ENCODE measurements at regions not wholly inside any gene's neighbourhood (a gene's known extent, or its start where the extent isn't known, plus 50 kb on each side); places are given as distances from the start of the nearest gene placed in this dataset.

GRCh38 chr4:141575884-141576283, 60.5 kb upstream of the IL15 start:
- ChIA-PET CTCF (no interaction called here), POLR2A (no interaction called here)
- H3K79me2 ChIP-seq (ENCODE audit: control insufficient read depth, insufficient read depth, low read length): no peaks in the 10 kb centered on the region
- dilution Hi-C loops (cut with MboI; ENCODE audit: extremely low pct_ligation_motif_present, low sequenced_read_pairs) (no loop called here), intact Hi-C loops (cut with micrococcal nuclease) (no loop called here)
- no TSS peak for BruUV-seq (replicated peaks)
- FAIRE-seq: no peak
- H4K20me1 ChIP-seq (replicated peaks; ENCODE audit: control insufficient read depth, extremely low read depth, insufficient read depth, low read length): no peaks in the 10 kb centered on the region
- H3K4me2 ChIP-seq (ENCODE audit: insufficient read depth, low read length): no peak overlapping the region
- no peak for TF ChIP-seq GATA2 (IDR thresholded peaks at IDR 0.05; ENCODE audit: insufficient read depth, insufficient read length, low read depth, low read length)
- no peak for TF ChIP-seq CTCF (IDR thresholded peaks at IDR 0.05; ENCODE audit: extremely low read depth in 1 of 2, insufficient read depth in 1 of 2, low read depth in 1 of 2, low read length in 2 of 2)
- no peak for TF ChIP-seq POLR2AphosphoS5 (IDR thresholded peaks at IDR 0.05; ENCODE audit: insufficient read depth, low read depth, low read length)
- no peak for TF ChIP-seq MYC (IDR thresholded peaks at IDR 0.05; ENCODE audit: low read depth, low read length)
- no peak for TF ChIP-seq FOS (IDR thresholded peaks at IDR 0.05; ENCODE audit: borderline replicate concordance, insufficient read depth, low read length)
- TF ChIP-seq POLR2A (IDR thresholded peaks at IDR 0.05; ENCODE audit: low read depth, low read length): no peak
- no peak for TF ChIP-seq EZH2 (IDR thresholded peaks at IDR 0.05; ENCODE audit: borderline replicate concordance, low read depth, low read length, severe bottlenecking)
- TF ChIP-seq MAX (IDR thresholded peaks at IDR 0.05; ENCODE audit: insufficient read depth, insufficient read length): no peak
- no peak for TF ChIP-seq JUN (IDR thresholded peaks at IDR 0.05; ENCODE audit: borderline replicate concordance, insufficient read depth, insufficient read length, low read depth)
- H3K9ac ChIP-seq (replicated peaks; ENCODE audit: extremely low read depth, insufficient read depth, low read length): no peak overlapping the region
- no peak for DNase-seq (ENCODE audit: low read depth, low spot score)
- no peak overlapping the region for H3K27ac ChIP-seq (ENCODE audit: insufficient read depth, low read depth, low read length)
- no peaks in the 10 kb centered on the region for H3K4me1 ChIP-seq (ENCODE audit: control insufficient read depth, extremely low read depth, insufficient read depth, low read length)
- H3K36me3 ChIP-seq (ENCODE audit: control insufficient read depth in 2 of 2, extremely low read depth in 1 of 2, insufficient read depth in 2 of 2, low read length in 2 of 2): no peaks in the 10 kb centered on the region
- H3K9me3 ChIP-seq (replicated peaks; ENCODE audit: control insufficient read depth, insufficient read depth, low read length): no peaks in the 10 kb centered on the region
- H2AFZ ChIP-seq (ENCODE audit: low read depth, low read length): no peak overlapping the region
- H3K9me1 ChIP-seq (replicated peaks; ENCODE audit: control insufficient read depth, extremely low read depth, insufficient read depth, low read length): no peaks in the 10 kb centered on the region
- H3K4me3 ChIP-seq (replicated peaks in 1 of 3; ENCODE audit: insufficient read depth in 1 of 3, low read depth in 1 of 3, low read length in 3 of 3): no peak overlapping the region
- no peaks in the 10 kb centered on the region for H3K27me3 ChIP-seq (ENCODE audit: control insufficient read depth in 2 of 2, insufficient read depth in 2 of 2, low read length in 2 of 2)
